CD4-positive, alpha-beta T cell (primary cell): ENCODE measurements at regions not wholly inside any gene's neighbourhood (a gene's known extent, or its start where the extent isn't known, plus 50 kb on each side); places are given as distances from the start of the nearest gene placed in this dataset.

Experiments used
- ATAC-seq: fragments of 200-7000 bp; cut with Tn5 transposase; one replicate; pipeline ENCODE4 v1.10.0; 2022; ENCODE audit warnings: mild to moderate bottlenecking; ENCODE audit not compliant: poor library complexity
- CTCF ChIA-PET: fragments of 350-600 bp; sonication (Branson Sonifier 250); formaldehyde crosslinking; loops from one replicate; lab custom pipeline; 2021; ENCODE audit warnings: antibody characterized with exemption, inconsistent platforms; lab: Charles Lee
- POLR2A ChIA-PET: fragments of 350-600 bp; sonication (Branson Sonifier 250); formaldehyde crosslinking; loops from one replicate; lab custom pipeline; 2021; ENCODE audit warnings: antibody characterized with exemption, inconsistent platforms; lab: Charles Lee
- DNase-seq, 14 experiments: peaks; one replicate each; pipeline ENCODE4 v3.0.0-alpha.2; 2013 to 2020; ENCODE audit warnings: mixed read lengths in 2 of 14
- H3K27ac ChIP-seq, 2 donors: one replicate each; pipeline versions ENCODE4 v1.5.1 to v1.7.0; 2013; ENCODE audit warnings: low read length in 2 of 2, low read depth in 1 of 2, mild to moderate bottlenecking in 1 of 2
- H3K27me3 ChIP-seq, 2 experiments: 1 replicate in 1 of 2; 2 replicates in 1 of 2; pipeline versions ENCODE4 v1.6.1 to v1.7.0; 2013; ENCODE audit warnings: low read length in 2 of 2, control low read depth in 1 of 2, mild to moderate bottlenecking in 1 of 2, moderate library complexity in 1 of 2; ENCODE audit not compliant: insufficient read depth in 2 of 2, control insufficient read depth in 1 of 2
- H3K36me3 ChIP-seq: one replicate; pipeline ENCODE4 v1.6.1; 2013; ENCODE audit warnings: low read length, control low read depth; ENCODE audit not compliant: insufficient read depth
- H3K4me1 ChIP-seq: one replicate; pipeline ENCODE4 v1.6.1; 2013; ENCODE audit warnings: low read length, control low read depth; ENCODE audit not compliant: insufficient read depth
- H3K4me3 ChIP-seq: one replicate; pipeline ENCODE4 v1.5.1; 2013; ENCODE audit warnings: mild to moderate bottlenecking, low read length, moderate library complexity
- H3K9me3 ChIP-seq, 2 experiments: 1 replicate in 1 of 2; 2 replicates in 1 of 2; pipeline versions ENCODE4 v1.6.1 to v1.7.0; 2013; ENCODE audit warnings: low read length in 2 of 2, mild to moderate bottlenecking in 2 of 2, control low read depth in 1 of 2, moderate library complexity in 1 of 2; ENCODE audit not compliant: control insufficient read depth in 1 of 2, insufficient read depth in 1 of 2
- H3K27ac Mint-ChIP-seq: one replicate; pipeline ENCODE4 v1.8.0; 2020; ENCODE audit warnings: mixed read lengths
- H3K27me3 Mint-ChIP-seq: one replicate; pipeline ENCODE4 v1.8.0; 2021; ENCODE audit warnings: mixed read lengths
- H3K36me3 Mint-ChIP-seq: one replicate; pipeline ENCODE4 v1.8.0; 2021; ENCODE audit warnings: low read depth, mixed read lengths
- H3K4me1 Mint-ChIP-seq: one replicate; pipeline ENCODE4 v1.8.0; 2021; ENCODE audit warnings: low read depth, mixed read lengths
- H3K4me3 Mint-ChIP-seq: one replicate; pipeline ENCODE4 v1.8.0; 2020; ENCODE audit warnings: mild to moderate bottlenecking, mixed read lengths
- H3K9me3 Mint-ChIP-seq: one replicate; pipeline ENCODE4 v1.8.0; 2020; ENCODE audit warnings: mixed read lengths
- CTCF ChIP-seq: fragments of 200-600 bp; IDR thresholded peaks from one replicate; pipeline ENCODE4 v1.8.0; 2022; ENCODE audit warnings: antibody characterized with exemption, mild to moderate bottlenecking
- intact Hi-C, 2 experiments: fragments of 100-400 bp; cut with DNase I in 1 of 2; cut with micrococcal nuclease in 1 of 2; formaldehyde crosslinking; loops; one replicate each; pipeline versions ENCODE4 v1.15.1 to v1.9.0; 2023 to 2025; cut with DNase I, micrococcal nuclease

- ChIA-PET CTCF (no interaction called here), POLR2A (no interaction called here)
- no peak for DNase-seq
- Mint-ChIP-seq H3K36me3 (no peaks in the 10 kb centered on the region), H3K4me3 (no peak overlapping the region), H3K9me3 (peaks cover 6% of the 10 kb centered on the region), H3K4me1 (no peaks in the 10 kb centered on the region), H3K27me3 (no peaks in the 10 kb centered on the region), H3K27ac (no peak overlapping the region)
- Histone ChIP-seq H3K27ac (no peak overlapping the region), H3K27me3 (no peaks in the 10 kb centered on the region), H3K9me3 (peaks cover 0 to 15% of the 10 kb centered on the region in 2 experiments), H3K4me1 (no peaks in the 10 kb centered on the region), H3K36me3 (no peaks in the 10 kb centered on the region), H3K4me3 (no peak overlapping the region)
- no peak for TF ChIP-seq CTCF
- intact Hi-C loops, result no loop called here
- ATAC-seq, result no peak
These were observed 505.1 kb upstream of the TMEM132C start for GRCh38 chr12:127761880-127762279.

- Mint-ChIP-seq H3K27ac (no peak overlapping the region), H3K36me3 (no peaks in the 10 kb centered on the region), H3K9me3 (peaks cover 7% of the 10 kb centered on the region), H3K27me3 (no peaks in the 10 kb centered on the region), H3K4me3 (no peak overlapping the region), H3K4me1 (no peaks in the 10 kb centered on the region)
- intact Hi-C loops, result no loop called here
- TF ChIP-seq CTCF, result no peak
- H3K36me3 ChIP-seq, result no peaks in the 10 kb centered on the region
- H3K27me3 ChIP-seq, result no peaks in the 10 kb centered on the region
- no peak overlapping the region for H3K4me3 ChIP-seq
- H3K27ac ChIP-seq, result no peak overlapping the region
- H3K9me3 ChIP-seq, result no peaks in the 10 kb centered on the region
- ATAC-seq (no peak), DNase-seq (no peak)
- ChIA-PET POLR2A (no interaction called here), CTCF (no interaction called here)
- H3K4me1 ChIP-seq, result no peaks in the 10 kb centered on the region
These were observed 499.3 kb upstream of the TMEM132C start for GRCh38 chr12:127767656-127768055.

- intact Hi-C loops, result no loop called here
These were observed 496.9 kb upstream of the TMEM132C start for GRCh38 chr12:127770118-127770517.

More at GRCh38 chr12:127770118-127770517, 496.9 kb upstream of the TMEM132C start:
- Histone ChIP-seq H3K36me3 (no peaks in the 10 kb centered on the region), H3K27me3 (no peaks in the 10 kb centered on the region), H3K9me3 (peaks cover 0 to 7% of the 10 kb centered on the region in 2 experiments), H3K4me3 (no peak overlapping the region), H3K27ac (no peak overlapping the region), H3K4me1 (no peaks in the 10 kb centered on the region)
- DNase-seq (no peak), ATAC-seq (no peak)
- Mint-ChIP-seq H3K4me3 (no peak overlapping the region), H3K27me3 (no peaks in the 10 kb centered on the region), H3K27ac (no peak overlapping the region), H3K4me1 (no peaks in the 10 kb centered on the region), H3K9me3 (peaks cover 8% of the 10 kb centered on the region), H3K36me3 (no peaks in the 10 kb centered on the region)
- CTCF ChIA-PET, result no interaction called here
- no peak for TF ChIP-seq CTCF
- POLR2A ChIA-PET, result no interaction called here
